Endothelial cell of umbilical vein (primary cell): ENCODE measurements at regions not wholly inside any gene's neighbourhood (a gene's known extent, or its start where the extent isn't known, plus 50 kb on each side); places are given as distances from the start of the nearest gene placed in this dataset.

Experiments used
- CTCF ChIP-seq, 2 donors: IDR thresholded peaks; 1 replicate in 1 of 2; 2 replicates in 1 of 2; pipeline ENCODE4 v1.5.1; 2011; ENCODE audit warnings: low read length in 2 of 2, mild to moderate bottlenecking in 2 of 2, moderate library complexity in 2 of 2, control low read depth in 1 of 2, inconsistent platforms in 1 of 2, low read depth in 1 of 2; ENCODE audit not compliant: insufficient read depth in 1 of 2; ENCODE audit errors: extremely low read depth in 1 of 2
- MAX ChIP-seq: IDR thresholded peaks from 2 replicates; pipeline ENCODE4 v1.6.1; 2011; ENCODE audit not compliant: insufficient read depth, insufficient read length

- TF ChIP-seq CTCF (IDR thresholded peaks at IDR 0.05; ENCODE audit: extremely low read depth in 1 of 2, insufficient read depth in 1 of 2, low read depth in 1 of 2, low read length in 2 of 2) (no peak), MAX (no peak)
Observed at GRCh38 chr2:58448845-58449244, 207.7 kb upstream of the FANCL start.
